ENCODE measurements at regions not wholly inside any gene's neighbourhood (a gene's known extent, or its start where the extent isn't known, plus 50 kb on each side); places are given as distances from the start of the nearest gene placed in this dataset.

DNA sequence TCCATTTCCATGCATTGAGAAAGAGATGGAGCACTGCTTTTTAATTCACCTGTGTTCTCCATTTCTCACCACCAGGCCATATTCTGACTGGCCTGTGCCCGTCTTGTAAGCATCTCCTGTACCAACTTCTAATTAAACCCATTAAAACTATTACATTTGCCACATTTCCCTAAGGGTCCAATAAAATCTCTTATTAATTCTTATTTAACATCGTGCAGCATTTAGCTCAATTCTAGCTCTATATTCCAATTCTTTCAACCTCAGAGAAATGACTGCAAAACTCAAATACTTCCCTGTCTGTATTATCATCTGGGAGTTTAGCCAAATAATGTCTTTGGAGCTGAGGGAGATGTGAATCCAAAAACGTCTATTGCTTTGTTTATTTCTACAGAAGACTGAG lies 495.4 kb upstream of the TMEM132C start:
- Mint-ChIP-seq H3K27me3 (ENCODE audit: low read depth) (peaks cover 7% of the 10 kb centered on the region), H3K27ac (no peak overlapping the region), H3K4me1 (no peaks in the 10 kb centered on the region), H3K9me3 (peaks cover 69% of the 10 kb centered on the region), H3K4me3 (no peak overlapping the region), H3K36me3 (peaks cover 61% of the 10 kb centered on the region)
- CTCF ChIA-PET, result interaction anchor here (1.1 kb wide), 1 partner anchor 62 kb away, joined by 3 read pairs; no protein-coding TSS in a partner anchor
- DNase-seq (ENCODE audit: low spot score) (no peak), ATAC-seq (no peak)
- TF ChIP-seq NR2C2 (CRISPR knock-in tag; IDR thresholded peaks at IDR 0.05) (no peak), NR1H2 (CRISPR knock-in tag; IDR thresholded peaks at IDR 0.05) (no peak), AR (CRISPR knock-in tag; IDR thresholded peaks at IDR 0.05) (no peak), ZNF121 (CRISPR knock-in tag; IDR thresholded peaks at IDR 0.05) (no peak), TEAD4 (CRISPR knock-in tag; IDR thresholded peaks at IDR 0.05) (no peak), SOX15 (CRISPR knock-in tag; IDR thresholded peaks at IDR 0.05) (no peak), ESRRA (CRISPR knock-in tag; IDR thresholded peaks at IDR 0.05; ENCODE audit: borderline replicate concordance) (no peak), JUN (CRISPR knock-in tag; IDR thresholded peaks at IDR 0.05) (no peak), ZNF263 (CRISPR knock-in tag; IDR thresholded peaks at IDR 0.05; ENCODE audit: low read depth) (no peak), IRF1 (CRISPR knock-in tag; IDR thresholded peaks at IDR 0.05) (no peak)
- TF ChIP-seq, protein P1, sequence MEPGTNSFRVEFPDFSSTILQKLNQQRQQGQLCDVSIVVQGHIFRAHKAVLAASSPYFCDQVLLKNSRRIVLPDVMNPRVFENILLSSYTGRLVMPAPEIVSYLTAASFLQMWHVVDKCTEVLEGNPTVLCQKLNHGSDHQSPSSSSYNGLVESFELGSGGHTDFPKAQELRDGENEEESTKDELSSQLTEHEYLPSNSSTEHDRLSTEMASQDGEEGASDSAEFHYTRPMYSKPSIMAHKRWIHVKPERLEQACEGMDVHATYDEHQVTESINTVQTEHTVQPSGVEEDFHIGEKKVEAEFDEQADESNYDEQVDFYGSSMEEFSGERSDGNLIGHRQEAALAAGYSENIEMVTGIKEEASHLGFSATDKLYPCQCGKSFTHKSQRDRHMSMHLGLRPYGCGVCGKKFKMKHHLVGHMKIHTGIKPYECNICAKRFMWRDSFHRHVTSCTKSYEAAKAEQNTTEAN (CRISPR knock-in tag; IDR thresholded peaks at IDR 0.05), result no peak
- TF ChIP-seq, protein P2, sequence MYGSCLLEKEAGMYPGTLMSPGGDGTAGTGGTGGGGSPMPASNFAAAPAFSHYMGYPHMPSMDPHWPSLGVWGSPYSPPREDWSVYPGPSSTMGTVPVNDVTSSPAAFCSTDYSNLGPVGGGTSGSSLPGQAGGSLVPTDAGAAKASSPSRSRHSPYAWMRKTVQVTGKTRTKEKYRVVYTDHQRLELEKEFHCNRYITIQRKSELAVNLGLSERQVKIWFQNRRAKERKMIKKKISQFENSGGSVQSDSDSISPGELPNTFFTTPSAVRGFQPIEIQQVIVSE (CRISPR knock-in tag; IDR thresholded peaks at IDR 0.05; ENCODE audit: borderline replicate concordance), result no peak
- TF ChIP-seq, protein P3, sequence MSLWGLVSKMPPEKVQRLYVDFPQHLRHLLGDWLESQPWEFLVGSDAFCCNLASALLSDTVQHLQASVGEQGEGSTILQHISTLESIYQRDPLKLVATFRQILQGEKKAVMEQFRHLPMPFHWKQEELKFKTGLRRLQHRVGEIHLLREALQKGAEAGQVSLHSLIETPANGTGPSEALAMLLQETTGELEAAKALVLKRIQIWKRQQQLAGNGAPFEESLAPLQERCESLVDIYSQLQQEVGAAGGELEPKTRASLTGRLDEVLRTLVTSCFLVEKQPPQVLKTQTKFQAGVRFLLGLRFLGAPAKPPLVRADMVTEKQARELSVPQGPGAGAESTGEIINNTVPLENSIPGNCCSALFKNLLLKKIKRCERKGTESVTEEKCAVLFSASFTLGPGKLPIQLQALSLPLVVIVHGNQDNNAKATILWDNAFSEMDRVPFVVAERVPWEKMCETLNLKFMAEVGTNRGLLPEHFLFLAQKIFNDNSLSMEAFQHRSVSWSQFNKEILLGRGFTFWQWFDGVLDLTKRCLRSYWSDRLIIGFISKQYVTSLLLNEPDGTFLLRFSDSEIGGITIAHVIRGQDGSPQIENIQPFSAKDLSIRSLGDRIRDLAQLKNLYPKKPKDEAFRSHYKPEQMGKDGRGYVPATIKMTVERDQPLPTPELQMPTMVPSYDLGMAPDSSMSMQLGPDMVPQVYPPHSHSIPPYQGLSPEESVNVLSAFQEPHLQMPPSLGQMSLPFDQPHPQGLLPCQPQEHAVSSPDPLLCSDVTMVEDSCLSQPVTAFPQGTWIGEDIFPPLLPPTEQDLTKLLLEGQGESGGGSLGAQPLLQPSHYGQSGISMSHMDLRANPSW (CRISPR knock-in tag; conservative IDR thresholded peaks at IDR 0.05; ENCODE audit: low read depth), result no peak
- POLR2A ChIA-PET, result no interaction called here

DNA sequence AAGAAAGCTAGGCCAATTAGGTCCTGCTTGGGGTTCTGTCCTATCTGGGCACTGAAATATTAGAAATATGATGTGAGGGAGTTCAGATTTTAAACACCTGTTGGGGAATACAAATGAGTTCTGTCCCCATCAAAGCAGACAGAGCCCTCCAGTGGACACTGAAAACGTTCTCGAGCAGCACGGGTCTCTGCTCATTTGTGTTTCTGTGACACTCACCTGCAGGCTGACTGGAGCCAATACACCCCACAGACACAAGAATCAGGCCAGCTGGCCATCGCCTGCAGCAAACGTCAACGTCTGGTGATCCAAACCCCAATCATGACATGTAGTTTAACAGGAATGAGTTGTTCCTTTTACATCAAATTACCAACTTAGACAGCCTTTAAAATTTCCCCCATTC lies 493.4 kb upstream of the TMEM132C start:
- H3K27ac Mint-ChIP-seq, result no peak overlapping the region
- POLR2A ChIA-PET, result no interaction called here
- DNase-seq (ENCODE audit: low spot score) (peak; percentile 10), ATAC-seq (peak; percentile 41; the same call in 1 of the 2 replicates)
- H3K36me3 Mint-ChIP-seq, result peaks cover 68% of the 10 kb centered on the region
- H3K4me3 Mint-ChIP-seq, result no peak overlapping the region
- peaks cover 74% of the 10 kb centered on the region for H3K9me3 Mint-ChIP-seq
- H3K4me1 Mint-ChIP-seq, result no peaks in the 10 kb centered on the region
- H3K27me3 Mint-ChIP-seq (ENCODE audit: low read depth), result peaks cover 7% of the 10 kb centered on the region
- CTCF ChIA-PET, result interaction anchor here (0.8 kb wide), 1 partner anchor 62 kb away, joined by 3 read pairs; no protein-coding TSS in a partner anchor
- TF ChIP-seq, protein P4, sequence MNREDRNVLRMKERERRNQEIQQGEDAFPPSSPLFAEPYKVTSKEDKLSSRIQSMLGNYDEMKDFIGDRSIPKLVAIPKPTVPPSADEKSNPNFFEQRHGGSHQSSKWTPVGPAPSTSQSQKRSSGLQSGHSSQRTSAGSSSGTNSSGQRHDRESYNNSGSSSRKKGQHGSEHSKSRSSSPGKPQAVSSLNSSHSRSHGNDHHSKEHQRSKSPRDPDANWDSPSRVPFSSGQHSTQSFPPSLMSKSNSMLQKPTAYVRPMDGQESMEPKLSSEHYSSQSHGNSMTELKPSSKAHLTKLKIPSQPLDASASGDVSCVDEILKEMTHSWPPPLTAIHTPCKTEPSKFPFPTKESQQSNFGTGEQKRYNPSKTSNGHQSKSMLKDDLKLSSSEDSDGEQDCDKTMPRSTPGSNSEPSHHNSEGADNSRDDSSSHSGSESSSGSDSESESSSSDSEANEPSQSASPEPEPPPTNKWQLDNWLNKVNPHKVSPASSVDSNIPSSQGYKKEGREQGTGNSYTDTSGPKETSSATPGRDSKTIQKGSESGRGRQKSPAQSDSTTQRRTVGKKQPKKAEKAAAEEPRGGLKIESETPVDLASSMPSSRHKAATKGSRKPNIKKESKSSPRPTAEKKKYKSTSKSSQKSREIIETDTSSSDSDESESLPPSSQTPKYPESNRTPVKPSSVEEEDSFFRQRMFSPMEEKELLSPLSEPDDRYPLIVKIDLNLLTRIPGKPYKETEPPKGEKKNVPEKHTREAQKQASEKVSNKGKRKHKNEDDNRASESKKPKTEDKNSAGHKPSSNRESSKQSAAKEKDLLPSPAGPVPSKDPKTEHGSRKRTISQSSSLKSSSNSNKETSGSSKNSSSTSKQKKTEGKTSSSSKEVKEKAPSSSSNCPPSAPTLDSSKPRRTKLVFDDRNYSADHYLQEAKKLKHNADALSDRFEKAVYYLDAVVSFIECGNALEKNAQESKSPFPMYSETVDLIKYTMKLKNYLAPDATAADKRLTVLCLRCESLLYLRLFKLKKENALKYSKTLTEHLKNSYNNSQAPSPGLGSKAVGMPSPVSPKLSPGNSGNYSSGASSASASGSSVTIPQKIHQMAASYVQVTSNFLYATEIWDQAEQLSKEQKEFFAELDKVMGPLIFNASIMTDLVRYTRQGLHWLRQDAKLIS (CRISPR knock-in tag; IDR thresholded peaks at IDR 0.05; ENCODE audit: borderline replicate concordance), result no peak
- TF ChIP-seq, protein P5, sequence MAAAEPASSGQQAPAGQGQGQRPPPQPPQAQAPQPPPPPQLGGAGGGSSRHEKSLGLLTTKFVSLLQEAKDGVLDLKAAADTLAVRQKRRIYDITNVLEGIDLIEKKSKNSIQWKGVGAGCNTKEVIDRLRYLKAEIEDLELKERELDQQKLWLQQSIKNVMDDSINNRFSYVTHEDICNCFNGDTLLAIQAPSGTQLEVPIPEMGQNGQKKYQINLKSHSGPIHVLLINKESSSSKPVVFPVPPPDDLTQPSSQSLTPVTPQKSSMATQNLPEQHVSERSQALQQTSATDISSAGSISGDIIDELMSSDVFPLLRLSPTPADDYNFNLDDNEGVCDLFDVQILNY (CRISPR knock-in tag; IDR thresholded peaks at IDR 0.05), result no peak
- no peak for TF ChIP-seq GRHL2 (CRISPR knock-in tag; IDR thresholded peaks at IDR 0.05; ENCODE audit: insufficient replicate concordance, severe bottlenecking)
- TF ChIP-seq, protein P6, sequence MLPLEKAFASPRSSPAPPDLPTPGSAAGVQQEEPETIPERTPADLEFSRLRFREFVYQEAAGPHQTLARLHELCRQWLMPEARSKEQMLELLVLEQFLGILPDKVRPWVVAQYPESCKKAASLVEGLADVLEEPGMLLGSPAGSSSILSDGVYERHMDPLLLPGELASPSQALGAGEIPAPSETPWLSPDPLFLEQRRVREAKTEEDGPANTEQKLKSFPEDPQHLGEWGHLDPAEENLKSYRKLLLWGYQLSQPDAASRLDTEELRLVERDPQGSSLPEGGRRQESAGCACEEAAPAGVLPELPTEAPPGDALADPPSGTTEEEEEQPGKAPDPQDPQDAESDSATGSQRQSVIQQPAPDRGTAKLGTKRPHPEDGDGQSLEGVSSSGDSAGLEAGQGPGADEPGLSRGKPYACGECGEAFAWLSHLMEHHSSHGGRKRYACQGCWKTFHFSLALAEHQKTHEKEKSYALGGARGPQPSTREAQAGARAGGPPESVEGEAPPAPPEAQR (CRISPR knock-in tag; IDR thresholded peaks at IDR 0.05), result no peak
- TF ChIP-seq NFATC4 (CRISPR knock-in tag; IDR thresholded peaks at IDR 0.05), result no peak
- no peak for TF ChIP-seq ZNF263 (CRISPR knock-in tag; IDR thresholded peaks at IDR 0.05; ENCODE audit: low read depth)
- no peak for TF ChIP-seq KAT7 (CRISPR knock-in tag; IDR thresholded peaks at IDR 0.05; ENCODE audit: borderline replicate concordance)
